CMK (cell line): ENCODE measurements at regions not wholly inside any gene's neighbourhood (a gene's known extent, or its start where the extent isn't known, plus 50 kb on each side); places are given as distances from the start of the nearest gene placed in this dataset.

Experiments
- DNase-seq: peaks from one replicate; pipeline ENCODE4 v3.0.0-alpha.2; 2010; ENCODE audit warnings: low read depth

- DNase-seq, result no peak
Measured at GRCh38 chr13:69092615-69093322, 1014.9 kb upstream of the ATXN8OS start.

GRCh38 chr13:69077267-69077666 is 1030.4 kb upstream of the ATXN8OS start:
- DNase-seq, result no peak

GRCh38 chr13:69069554-69070133 is 1038.0 kb upstream of the ATXN8OS start:
- DNase-seq, result no peak

DNA sequence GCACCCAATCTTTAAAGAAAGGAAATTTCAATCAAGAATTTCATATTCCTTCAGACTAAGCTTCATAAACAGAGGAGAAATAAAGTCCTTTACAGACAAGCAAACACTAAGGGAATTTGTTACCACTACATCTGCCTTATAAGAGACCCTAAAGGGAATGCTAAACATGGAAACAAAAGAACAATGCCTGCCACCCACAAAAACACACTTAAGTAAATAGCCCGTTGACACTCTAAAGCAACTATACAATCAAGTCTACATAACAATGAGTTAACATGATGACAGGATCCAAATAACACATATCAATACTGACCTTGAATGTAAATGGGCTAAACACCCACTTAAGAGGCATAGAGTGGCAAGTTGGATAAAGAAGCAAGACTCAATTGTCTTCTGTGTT is 1056.9 kb upstream of the ATXN8OS start:
- DNase-seq, result no peak

GRCh38 chr13:69044629-69045028 is 1063.0 kb upstream of the ATXN8OS start:
- no peak for DNase-seq

DNA sequence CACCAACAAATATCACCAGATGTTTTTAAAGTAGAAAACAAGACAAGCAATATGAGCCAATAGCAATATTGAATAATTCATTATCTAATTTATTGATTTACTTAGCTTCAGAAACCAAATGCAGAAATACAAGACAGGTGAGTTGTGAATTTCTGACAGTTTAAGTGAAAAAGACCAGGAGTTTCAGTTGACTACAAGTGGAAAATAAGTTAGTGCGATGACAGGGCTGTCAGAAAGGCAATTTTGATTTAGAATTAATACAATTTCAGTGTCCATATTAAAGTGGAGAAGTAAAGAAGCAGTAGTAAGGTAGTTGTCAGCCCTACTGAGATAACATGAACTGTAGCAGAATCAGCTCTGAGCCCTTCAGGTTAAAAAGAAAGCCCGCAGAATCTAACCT is 1066.7 kb upstream of the ATXN8OS start:
- DNase-seq, result no peak

DNA sequence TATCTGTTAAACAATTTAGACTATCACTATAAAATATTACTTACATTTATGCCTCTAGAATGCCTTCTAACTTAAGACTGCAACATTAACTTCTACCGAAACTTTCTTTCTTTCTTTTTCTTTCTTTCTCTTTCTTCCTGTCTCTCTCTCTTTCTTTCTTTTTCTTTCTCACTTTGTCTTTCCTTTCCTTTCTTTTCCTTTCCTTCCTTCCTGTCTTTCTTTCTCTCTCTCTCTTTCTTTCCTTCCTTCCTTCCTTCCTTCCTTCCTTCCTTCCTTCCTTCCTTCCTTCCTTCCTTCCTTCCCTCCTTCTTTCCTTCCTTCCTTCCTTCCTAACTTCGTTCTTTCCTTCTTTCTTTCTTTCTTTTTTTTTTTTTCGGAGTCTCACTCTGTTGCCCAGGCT is 1071.9 kb upstream of the ATXN8OS start:
- no peak for DNase-seq

DNA sequence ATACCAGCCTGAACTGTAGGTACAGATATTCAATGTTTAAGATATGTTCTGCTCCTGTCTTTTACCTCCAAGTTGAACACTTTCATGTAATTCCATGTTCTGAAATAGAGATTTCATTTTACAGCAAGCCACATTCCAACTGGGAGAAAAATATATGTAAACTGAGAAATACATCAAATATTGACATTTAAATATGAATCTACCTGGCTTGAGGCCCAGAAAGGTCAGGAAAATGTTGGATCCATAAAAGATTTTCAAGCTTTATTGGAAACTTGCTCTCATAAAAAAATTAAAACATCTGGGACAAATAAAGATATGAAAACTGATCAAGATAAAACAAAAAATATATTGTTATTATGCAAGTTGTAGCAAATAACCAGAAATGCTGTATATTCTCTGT is 1078.7 kb upstream of the ATXN8OS start:
- no peak for DNase-seq

GRCh38 chr13:69020120-69020519 is 1087.5 kb upstream of the ATXN8OS start:
- no peak for DNase-seq

DNA sequence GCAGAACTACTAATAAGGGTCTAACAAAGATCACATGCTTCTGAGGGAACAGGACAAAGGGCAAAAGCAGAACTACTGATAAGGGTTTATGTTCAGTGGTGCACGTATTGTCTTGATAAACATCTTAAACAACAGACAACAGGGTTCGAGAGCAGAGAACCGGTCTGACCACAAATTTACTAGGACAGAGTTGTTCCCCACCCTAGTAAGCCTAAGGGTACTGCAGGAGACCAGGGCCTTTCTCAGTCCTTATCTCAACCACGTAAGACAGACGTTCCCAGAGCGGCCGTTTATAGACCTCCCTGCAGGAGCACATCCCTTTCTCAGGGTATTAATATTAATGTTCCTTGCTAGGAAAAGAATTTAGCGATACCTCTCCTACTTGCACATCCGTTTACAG is 1089.5 kb upstream of the ATXN8OS start:
- peak; percentile 67 for DNase-seq

GRCh38 chr13:69010789-69011188 is 1096.8 kb upstream of the ATXN8OS start:
- DNase-seq, result no peak

- DNase-seq, result no peak
Measured at GRCh38 chr13:69008499-69008898, 1099.1 kb upstream of the ATXN8OS start.

DNA sequence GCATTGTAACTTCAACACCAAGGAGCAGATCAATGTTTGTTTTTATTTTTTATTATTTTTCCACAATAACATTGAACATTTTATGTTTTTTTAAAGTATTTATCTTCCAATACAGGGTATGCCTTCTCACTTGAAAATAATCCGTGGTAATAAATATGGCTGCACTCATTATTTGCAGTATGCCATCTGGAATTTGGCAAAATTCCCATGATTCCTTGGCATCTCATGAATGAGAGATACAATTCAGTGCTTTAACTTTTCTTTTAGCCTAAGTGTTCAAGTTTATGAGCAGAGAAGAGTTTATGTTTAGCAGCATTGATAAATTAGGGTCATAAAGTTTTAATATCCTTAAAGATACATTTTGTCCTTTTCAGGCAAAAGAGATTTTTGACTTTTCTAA is 1109.6 kb upstream of the ATXN8OS start:
- no peak for DNase-seq

GRCh38 chr13:68996668-68997025 is 1111.0 kb upstream of the ATXN8OS start:
- no peak for DNase-seq

DNA sequence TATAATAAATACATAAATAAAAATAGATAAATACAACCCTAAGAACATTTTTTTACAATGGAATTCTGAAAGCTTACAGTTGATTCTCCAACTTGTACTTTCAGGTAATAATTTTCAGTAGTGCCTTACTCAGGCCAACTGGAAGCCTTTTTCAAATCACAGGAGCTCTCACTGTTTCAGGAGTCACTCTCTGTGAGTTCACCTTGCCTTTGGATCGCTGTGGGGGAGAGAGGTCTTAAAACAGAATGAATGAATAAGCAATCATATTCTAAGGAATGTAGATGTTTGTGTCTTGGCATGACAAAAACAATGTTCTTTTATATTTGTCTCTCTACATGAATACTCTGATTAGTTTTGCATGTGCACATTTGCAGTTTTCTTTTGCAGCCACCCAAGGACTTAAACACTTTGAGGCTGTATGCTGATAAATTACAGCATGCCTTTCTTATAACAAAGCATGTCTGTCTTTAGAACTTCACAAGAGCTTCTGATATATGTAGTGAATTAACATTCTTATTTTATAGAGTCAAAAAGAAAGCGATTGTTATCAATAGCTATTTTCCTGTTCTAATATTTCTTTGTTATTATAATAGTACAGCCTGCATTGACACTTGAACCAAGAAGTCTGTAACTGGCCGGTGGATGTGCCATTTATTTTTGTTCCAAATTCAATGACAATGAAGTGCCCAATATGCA is 1111.5 kb upstream of the ATXN8OS start:
- no peak for DNase-seq

DNA sequence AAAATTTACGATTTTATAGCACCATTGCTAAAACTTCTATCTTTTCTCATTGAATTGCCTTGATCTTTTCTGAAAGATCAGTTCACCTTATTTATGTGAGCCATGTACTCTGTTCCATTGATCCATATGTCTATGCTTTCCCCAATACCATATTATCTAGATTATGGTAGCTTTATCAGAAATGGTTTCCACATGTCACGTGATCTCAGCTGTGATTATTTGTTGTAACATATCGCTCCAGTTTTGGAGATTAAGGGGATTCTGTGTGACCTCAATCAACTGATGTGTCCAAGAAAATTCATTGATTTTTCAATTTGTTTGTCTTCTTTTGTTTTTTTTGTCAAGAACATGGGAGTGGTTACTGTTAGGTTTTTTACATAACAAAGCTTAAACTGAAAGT is 1114.5 kb upstream of the ATXN8OS start:
- DNase-seq, result no peak

DNA sequence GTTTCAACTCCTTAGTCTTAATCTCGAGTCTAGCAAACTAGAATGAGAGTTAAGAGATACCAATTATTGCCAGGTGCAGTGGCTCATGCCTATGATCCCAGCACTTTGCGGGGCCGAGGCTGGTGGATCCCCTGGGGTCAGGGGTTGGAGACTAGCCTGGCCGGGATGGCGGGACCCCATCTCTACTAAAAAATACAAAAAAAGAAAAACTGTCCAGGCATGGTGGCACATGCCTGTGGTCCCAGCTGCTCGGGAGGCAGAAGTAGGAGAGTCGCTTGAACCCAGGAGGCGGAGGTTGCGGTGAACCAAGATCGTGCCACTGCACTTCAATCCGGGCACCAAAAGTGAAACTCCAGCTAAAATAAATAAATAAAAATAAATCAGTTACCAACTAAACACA is 1119.5 kb upstream of the ATXN8OS start:
- no peak for DNase-seq

GRCh38 chr13:68987585-68987984 is 1120.0 kb upstream of the ATXN8OS start:
- DNase-seq, result no peak

DNA sequence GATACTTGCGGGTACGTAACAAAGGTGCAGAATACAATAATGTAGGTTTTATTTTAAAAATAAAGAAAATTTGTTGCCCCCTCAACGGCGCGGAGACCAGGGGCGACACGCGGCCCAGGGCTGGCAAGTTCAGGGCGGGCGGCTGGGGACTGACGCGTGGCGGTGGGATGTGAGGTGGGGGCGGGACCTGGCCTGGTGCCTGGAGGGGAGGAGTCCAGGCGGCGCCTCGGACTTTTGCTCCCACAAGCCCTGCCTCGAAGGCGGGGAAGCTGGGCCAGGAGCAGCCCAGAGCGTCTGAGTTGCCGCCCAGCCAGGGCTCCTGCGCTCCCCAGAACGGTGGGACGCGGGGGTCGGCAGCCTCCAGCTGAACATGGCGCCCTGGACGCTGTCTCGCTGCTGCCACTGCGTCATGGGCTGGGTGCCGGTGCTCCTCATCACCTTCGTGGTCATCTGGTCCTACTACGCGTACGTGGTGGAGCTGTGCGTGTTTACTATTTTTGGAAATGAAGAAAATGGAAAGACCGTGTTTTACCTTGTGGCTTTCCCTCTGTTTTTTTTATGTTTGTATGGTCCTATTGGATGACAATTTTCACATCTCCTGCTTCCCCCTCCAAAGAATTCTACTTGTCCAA is 1122.8 kb upstream of the ATXN8OS start:
- no peak for DNase-seq

- DNase-seq, result no peak
Measured at GRCh38 chr13:68982961-68983619, 1124.5 kb upstream of the ATXN8OS start.

DNA sequence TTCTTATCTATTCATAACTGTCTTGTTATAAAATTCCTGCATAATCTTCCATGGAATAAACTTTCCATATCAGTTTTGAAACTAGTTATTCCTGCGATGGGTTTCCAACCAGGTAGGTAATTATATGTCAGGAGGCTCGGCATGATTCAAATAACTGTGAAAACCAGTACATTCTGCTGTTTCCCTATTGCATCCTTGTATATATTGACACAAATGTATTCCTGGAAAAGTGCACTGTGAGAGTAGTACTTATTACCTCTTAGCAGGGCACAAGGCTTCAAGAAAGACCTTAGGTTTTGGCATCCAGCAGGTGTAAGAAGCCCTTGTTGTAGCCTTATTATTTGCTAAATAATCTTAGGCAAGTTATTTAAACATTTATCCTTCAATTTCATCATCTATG is 1131.3 kb upstream of the ATXN8OS start:
- DNase-seq, result no peak

- no peak for DNase-seq
Measured at GRCh38 chr13:68970532-68970931, 1137.1 kb upstream of the ATXN8OS start.

GRCh38 chr13:68948586-68948985 is 1159.0 kb upstream of the ATXN8OS start:
- no peak for DNase-seq
